Loucy (cell line): ENCODE measurements at regions not wholly inside any gene's neighbourhood (a gene's known extent, or its start where the extent isn't known, plus 50 kb on each side); places are given as distances from the start of the nearest gene placed in this dataset.

Experiments used
- H2AFZ ChIP-seq: fragments of 200-600 bp; sonication (generic); 2 replicates; pipeline ENCODE4 v1.6.0; 2016; ENCODE audit warnings: antibody characterized with exemption, mild to moderate bottlenecking, low read length, moderate library complexity
- H3F3A ChIP-seq: fragments of 200-600 bp; 2 replicates; pipeline ENCODE4 v1.6.0; 2016; ENCODE audit warnings: antibody characterized with exemption, low read depth, mild to moderate bottlenecking
- H3K27me3 ChIP-seq: fragments of 200-600 bp; sonication (generic); 2 replicates; pipeline ENCODE4 v1.6.1; 2014; ENCODE audit warnings: low read length, mild to moderate bottlenecking; ENCODE audit not compliant: insufficient read depth, poor library complexity, severe bottlenecking
- H3K36me3 ChIP-seq: fragments of 200-600 bp; sonication (generic); 2 replicates; pipeline ENCODE4 v1.6.1; 2016; ENCODE audit warnings: low read length; ENCODE audit not compliant: insufficient read depth
- H3K4me1 ChIP-seq: fragments of 200-600 bp; sonication (generic); 2 replicates; pipeline ENCODE4 v1.5.1; 2014; ENCODE audit warnings: low read length, mild to moderate bottlenecking; ENCODE audit not compliant: insufficient read depth, poor library complexity, severe bottlenecking
- H3K4me2 ChIP-seq: fragments of 200-600 bp; sonication (generic); 2 replicates; pipeline ENCODE4 v1.6.0; 2014; ENCODE audit warnings: antibody characterized with exemption, low read length, low read depth, mild to moderate bottlenecking; ENCODE audit not compliant: poor library complexity, severe bottlenecking
- H3K4me3 ChIP-seq: fragments of 200-600 bp; sonication (generic); 2 replicates; pipeline ENCODE4 v1.5.1; 2014; ENCODE audit warnings: low read length, mild to moderate bottlenecking, mixed read lengths; ENCODE audit not compliant: poor library complexity, severe bottlenecking
- H3K79me2 ChIP-seq: fragments of 200-600 bp; sonication (generic); 2 replicates; pipeline ENCODE4 v1.6.1; 2014; ENCODE audit warnings: low read length; ENCODE audit not compliant: insufficient read depth
- H3K9ac ChIP-seq: fragments of 200-600 bp; sonication (generic); 2 replicates; pipeline ENCODE4 v1.6.0; 2014; ENCODE audit warnings: mild to moderate bottlenecking, low read depth, low read length, moderate library complexity; ENCODE audit not compliant: poor library complexity, severe bottlenecking
- H3K9me2 ChIP-seq: fragments of 200-600 bp; sonication (generic); replicated peaks from 2 replicates; pipeline ENCODE4 v1.6.1; 2016; ENCODE audit warnings: low read depth, low read length, mixed read lengths
- H3K9me3 ChIP-seq: fragments of 200-600 bp; sonication (generic); 2 replicates; pipeline ENCODE4 v1.6.1; 2014; ENCODE audit warnings: mild to moderate bottlenecking, antibody characterized with exemption, low read length, low read depth; ENCODE audit not compliant: insufficient read depth
- H4K20me1 ChIP-seq: fragments of 200-600 bp; sonication (generic); 2 replicates; pipeline ENCODE4 v1.6.0; 2014; ENCODE audit warnings: antibody characterized with exemption, low read length, mild to moderate bottlenecking; ENCODE audit not compliant: insufficient read depth, poor library complexity, severe bottlenecking
- EZH2phosphoT487 ChIP-seq: fragments of 200-600 bp; IDR thresholded peaks from 2 replicates; pipeline ENCODE4 v1.6.1; 2018; ENCODE audit warnings: antibody characterized with exemption, mild to moderate bottlenecking, moderate library complexity, borderline replicate concordance
- TF ChIP-seq, protein P1 (sequence below): fragments of 200-600 bp; sonication (generic); conservative IDR thresholded peaks from 2 replicates; pipeline ENCODE4 v1.5.1; 2014; ENCODE audit warnings: mild to moderate bottlenecking, antibody characterized with exemption, low read length

DNA sequence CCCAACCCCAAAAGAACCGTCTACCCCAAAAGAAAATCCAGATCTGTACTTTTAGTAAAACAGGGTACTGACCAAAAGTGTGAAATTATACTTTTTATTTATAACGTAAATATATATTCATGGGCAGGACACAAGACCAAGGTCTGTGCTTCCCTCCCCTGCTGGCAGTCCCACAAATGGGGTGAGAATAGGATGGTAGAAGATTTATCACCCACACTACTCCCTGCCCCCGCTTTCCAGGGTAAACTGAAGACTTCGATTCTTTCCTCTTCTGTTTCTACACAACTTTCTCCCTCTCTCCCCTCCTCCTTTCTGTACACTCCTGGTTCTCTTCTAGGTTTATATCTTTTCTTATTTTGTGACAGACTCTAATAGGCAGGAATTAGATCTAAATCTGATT is 79.7 kb downstream of the MDH1 start:
- Histone ChIP-seq H2AFZ (no peak overlapping the region), H3K4me2 (no peak overlapping the region), H3K4me1 (no peaks in the 10 kb centered on the region), H3K9me2 (no peaks in the 10 kb centered on the region), H3K9ac (no peak overlapping the region), H3K79me2 (no peaks in the 10 kb centered on the region), H4K20me1 (no peaks in the 10 kb centered on the region), H3K36me3 (no peaks in the 10 kb centered on the region), H3K4me3 (no peak overlapping the region), H3K9me3 (no peaks in the 10 kb centered on the region), H3F3A (no peaks in the 10 kb centered on the region), H3K27me3 (no peaks in the 10 kb centered on the region)
- TF ChIP-seq, protein P1, sequence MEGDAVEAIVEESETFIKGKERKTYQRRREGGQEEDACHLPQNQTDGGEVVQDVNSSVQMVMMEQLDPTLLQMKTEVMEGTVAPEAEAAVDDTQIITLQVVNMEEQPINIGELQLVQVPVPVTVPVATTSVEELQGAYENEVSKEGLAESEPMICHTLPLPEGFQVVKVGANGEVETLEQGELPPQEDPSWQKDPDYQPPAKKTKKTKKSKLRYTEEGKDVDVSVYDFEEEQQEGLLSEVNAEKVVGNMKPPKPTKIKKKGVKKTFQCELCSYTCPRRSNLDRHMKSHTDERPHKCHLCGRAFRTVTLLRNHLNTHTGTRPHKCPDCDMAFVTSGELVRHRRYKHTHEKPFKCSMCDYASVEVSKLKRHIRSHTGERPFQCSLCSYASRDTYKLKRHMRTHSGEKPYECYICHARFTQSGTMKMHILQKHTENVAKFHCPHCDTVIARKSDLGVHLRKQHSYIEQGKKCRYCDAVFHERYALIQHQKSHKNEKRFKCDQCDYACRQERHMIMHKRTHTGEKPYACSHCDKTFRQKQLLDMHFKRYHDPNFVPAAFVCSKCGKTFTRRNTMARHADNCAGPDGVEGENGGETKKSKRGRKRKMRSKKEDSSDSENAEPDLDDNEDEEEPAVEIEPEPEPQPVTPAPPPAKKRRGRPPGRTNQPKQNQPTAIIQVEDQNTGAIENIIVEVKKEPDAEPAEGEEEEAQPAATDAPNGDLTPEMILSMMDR, result no peak
- no peak for TF ChIP-seq EZH2phosphoT487

DNA sequence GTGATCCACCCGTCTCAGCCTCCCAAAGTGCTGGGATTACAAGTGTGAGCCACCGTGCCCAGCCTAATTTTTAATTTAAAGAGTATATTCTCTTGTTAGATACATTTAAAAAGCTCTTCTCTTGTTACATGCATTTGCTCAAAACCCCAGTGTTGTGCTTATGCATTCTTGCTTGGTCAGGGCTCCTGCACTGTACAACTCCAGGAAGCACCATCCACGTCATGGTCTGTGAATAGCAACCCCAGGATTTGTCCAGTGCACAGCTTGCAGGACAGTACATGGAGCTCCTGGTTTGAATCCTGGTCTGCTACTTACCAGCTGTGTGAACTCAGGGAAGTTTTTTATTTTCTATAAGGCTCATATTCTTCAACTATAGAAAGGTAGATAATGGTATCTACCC is 80.8 kb downstream of the MDH1 start:
- no peaks in the 10 kb centered on the region for H3K4me1 ChIP-seq
- no peaks in the 10 kb centered on the region for H3K9me3 ChIP-seq
- H2AFZ ChIP-seq, result no peak overlapping the region
- H3F3A ChIP-seq, result no peaks in the 10 kb centered on the region
- no peaks in the 10 kb centered on the region for H4K20me1 ChIP-seq
- TF ChIP-seq, protein P1, result no peak
- TF ChIP-seq EZH2phosphoT487, result no peak
- no peaks in the 10 kb centered on the region for H3K9me2 ChIP-seq
- H3K4me3 ChIP-seq, result no peak overlapping the region
- H3K36me3 ChIP-seq, result no peaks in the 10 kb centered on the region
- no peak overlapping the region for H3K9ac ChIP-seq
- H3K27me3 ChIP-seq, result no peaks in the 10 kb centered on the region
- H3K4me2 ChIP-seq, result no peak overlapping the region
- H3K79me2 ChIP-seq, result no peaks in the 10 kb centered on the region

DNA sequence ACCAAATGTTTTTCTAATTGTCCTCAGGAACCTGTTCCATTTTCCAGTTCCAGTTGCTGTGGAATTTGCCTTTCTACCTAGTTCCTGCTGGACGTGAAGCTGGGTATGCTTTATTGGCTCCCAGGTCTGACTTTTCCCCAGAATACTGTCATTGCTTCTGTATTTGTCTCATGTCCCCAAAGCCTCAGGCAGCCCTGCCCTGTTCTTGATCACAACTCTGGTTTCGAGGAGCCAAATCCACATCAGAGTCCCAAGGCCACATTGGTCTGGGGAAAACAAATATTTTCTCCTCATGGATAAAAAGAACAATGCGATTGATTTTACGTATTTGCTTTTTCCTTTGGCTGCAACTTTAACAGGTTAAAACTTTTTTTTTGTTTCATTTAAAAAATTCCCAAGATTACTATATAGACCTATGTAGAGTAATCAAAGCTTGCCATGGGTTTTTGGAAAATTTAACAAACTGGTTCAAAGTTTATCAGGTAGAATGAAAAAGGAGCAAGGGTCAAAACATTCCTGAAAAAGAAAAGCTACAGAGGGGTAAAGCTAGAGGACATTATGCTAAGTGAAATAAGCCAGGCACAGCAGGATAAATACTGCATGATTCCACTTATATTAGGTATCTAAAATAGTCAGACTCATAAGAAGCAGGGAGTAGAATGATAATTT is 85.2 kb downstream of the MDH1 start:
- H4K20me1 ChIP-seq, result no peaks in the 10 kb centered on the region

More for the DNA sequence above, 85.2 kb downstream of the MDH1 start:
- Histone ChIP-seq H3K9me3 (no peaks in the 10 kb centered on the region), H3K9ac (no peak overlapping the region), H3K79me2 (no peaks in the 10 kb centered on the region), H2AFZ (no peak overlapping the region), H3F3A (no peaks in the 10 kb centered on the region), H3K4me3 (no peak overlapping the region), H3K9me2 (no peaks in the 10 kb centered on the region), H3K36me3 (no peaks in the 10 kb centered on the region), H3K27me3 (no peaks in the 10 kb centered on the region), H3K4me2 (no peak overlapping the region), H3K4me1 (no peaks in the 10 kb centered on the region)
- TF ChIP-seq, protein P1, result no peak
- TF ChIP-seq EZH2phosphoT487, result no peak
